COLO829 (cell line): ENCODE measurements at regions not wholly inside any gene's neighbourhood (a gene's known extent, or its start where the extent isn't known, plus 50 kb on each side); places are given as distances from the start of the nearest gene placed in this dataset.

Experiments
- DNase-seq: peaks from one replicate; pipeline ENCODE4 v3.0.0; 2012; ENCODE audit warnings: low spot score

DNA sequence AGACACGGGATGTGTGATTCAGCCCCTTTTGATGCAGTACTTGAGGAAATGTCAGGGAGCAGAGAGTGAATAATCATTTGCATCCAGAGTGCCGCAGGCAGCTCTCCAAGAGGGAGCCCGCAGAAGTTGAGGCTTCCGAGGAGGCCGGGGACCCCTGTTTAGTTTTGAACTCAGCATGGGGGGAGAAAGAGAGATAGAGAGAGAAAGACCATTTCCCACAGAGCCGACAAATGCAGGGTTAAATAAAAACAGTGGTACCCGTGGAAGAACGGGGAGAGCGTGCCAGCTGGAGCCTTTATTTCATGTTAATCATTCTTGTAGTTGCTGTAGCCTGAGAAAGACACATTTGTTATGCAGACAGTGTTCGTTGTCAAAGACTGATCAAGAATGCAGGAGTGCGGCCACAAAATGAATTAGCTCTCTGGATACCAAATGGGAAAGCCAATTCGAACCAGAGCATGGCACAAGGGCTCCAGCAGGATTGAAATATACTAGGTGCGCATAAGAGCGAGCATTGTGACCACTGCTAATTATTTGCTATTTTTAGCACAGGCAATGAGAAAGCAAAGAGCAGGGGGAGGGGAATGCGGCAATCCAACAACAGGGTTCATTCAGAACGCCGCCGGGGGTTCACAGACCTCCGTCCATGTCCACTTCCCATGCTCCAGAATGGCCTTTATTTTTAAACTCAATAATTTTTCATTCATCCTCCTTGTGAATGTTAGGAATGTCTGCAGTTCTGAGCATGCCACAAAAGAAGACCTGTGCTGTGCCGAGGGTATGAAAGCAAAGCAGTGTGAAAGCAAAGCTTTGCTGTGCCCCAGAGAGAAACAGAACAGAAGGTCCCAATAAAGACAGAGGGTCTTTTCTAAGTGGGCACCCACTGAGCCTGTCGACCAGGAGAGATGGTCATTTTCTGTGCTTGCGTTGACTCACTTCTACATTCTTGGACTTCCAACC lies 243.9 kb upstream of the VCX3A start:
- peak; percentile 71 for DNase-seq

DNA sequence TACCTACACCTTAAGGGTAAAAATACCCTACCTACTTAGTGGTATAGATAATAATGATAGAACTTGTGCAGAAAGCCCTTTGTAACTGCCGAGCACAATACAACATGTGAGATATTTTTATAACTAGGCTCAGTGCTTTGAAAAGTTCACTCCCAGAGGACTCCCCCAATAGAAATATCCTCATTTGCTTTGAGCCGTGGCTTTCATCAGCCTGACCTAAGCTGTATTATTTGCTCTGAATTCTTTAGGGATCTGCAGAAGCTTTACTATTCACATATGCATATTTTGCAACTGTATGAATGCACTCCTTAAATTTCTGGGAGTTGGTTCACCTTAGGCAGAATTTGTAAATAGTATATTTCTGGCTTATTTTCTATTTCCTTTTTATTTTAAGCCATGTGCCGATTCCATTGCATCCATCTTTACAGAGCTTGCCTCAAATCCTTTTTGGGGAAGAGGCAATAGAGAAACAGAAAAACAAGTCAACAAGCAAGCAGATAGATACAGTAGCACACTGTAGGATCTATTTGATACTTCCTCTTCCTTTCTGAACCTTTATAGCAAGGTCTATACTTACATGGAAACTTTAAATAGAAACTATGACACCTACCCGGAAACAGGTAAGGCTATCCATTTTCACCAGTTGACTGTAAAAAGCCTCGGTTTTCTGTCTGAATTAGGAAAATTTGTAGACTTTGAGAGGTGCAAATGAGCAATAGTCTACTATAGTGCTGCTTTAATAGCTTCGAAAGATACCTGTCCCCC lies 242.5 kb upstream of the VCX3A start:
- no peak for DNase-seq

DNA sequence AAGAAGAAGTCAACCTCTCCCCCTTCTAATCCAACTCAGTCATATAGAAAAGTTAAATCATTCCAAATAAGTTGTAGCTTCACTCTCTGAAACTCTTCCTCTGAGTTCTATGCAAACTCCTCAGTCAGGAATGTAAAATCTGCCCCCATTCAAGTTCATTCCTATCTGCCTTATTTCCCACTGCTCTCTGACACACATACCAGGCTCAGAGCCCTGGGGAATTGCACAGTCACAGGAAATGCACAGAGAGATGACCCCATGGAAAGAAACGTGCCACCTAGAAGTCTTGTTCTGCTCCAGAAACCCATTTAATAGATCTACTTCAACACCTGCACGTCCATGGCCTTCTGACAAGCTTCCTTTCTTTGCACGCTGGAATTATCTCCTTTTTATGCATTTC lies 236.0 kb upstream of the VCX3A start:
- no peak for DNase-seq

DNA sequence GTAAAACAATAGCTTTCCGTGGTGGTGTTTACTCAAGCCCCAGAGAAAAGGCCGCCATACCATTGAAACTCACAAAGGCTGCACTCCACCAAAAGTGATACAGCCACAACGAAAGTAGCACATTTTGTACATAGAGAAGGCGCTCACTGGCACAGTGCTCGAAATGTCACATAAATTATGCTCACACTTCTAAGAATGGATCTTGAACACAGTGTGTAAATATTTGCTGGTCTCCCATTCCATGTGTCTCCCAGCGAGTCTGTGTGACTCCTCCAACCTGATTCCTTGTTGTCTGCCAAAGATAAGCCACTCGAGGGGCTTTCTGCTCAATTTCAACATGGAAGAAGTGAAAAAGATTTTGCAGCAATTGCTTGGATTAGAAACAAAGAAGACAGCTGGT lies 234.0 kb upstream of the VCX3A start:
- DNase-seq, result no peak

DNA sequence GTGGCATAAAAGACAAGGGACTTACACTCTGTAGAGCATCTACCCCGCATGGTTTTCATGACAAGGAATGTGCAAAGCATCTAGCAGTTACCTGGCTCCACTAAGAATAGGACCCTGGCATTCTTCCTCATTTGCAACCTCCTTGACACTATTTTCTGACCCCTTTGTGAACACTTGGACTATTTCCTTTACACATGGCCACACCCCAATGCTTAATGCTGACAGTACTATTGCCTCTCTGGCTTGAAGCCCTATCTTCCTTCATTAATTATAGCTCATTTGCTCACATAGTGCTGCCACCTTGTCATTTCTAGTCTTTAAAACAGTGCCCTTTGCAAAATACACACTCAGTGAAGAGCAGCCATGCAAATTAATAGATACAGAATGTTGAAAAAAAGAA lies 226.3 kb upstream of the VCX3A start:
- no peak for DNase-seq

DNA sequence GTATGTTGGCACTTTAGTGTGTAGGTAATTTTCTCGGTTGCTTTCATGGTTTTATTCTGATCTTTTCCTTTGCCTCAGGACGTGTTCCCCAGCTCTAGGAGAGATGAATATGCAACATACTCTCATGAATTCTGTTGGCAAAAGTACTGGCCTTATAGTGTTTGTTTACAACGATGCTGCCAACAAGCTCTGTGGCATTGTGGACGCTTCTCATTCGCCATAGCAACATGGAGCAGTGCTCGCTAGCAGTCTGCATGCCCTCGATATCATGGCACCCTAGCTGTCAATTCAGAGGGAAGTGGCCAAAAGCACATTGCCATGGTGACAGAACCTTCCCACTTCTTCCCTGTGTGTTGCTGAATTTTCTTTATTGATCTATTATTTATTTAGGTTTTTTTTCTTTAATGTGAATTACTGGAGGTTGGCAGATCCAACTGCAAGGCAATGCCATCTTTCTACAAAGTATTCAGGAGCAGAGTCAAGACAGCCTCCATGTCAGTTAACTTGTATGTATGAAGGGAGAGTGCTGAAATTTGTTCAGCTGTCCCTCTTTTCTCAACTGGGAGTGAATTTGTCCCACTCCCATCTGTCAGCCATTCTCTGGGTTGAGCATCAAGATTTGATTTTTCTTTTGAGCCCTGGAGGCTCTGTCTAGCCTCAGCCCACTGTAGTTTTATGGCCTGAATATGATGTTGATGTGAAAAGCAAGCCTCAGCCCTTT lies 224.9 kb upstream of the VCX3A start:
- no peak for DNase-seq

GRCh38 chrX:6758234-6758633 lies 223.3 kb upstream of the VCX3A start:
- no peak for DNase-seq

GRCh38 chrX:6757631-6758030 lies 222.7 kb upstream of the VCX3A start:
- DNase-seq, result no peak

DNA sequence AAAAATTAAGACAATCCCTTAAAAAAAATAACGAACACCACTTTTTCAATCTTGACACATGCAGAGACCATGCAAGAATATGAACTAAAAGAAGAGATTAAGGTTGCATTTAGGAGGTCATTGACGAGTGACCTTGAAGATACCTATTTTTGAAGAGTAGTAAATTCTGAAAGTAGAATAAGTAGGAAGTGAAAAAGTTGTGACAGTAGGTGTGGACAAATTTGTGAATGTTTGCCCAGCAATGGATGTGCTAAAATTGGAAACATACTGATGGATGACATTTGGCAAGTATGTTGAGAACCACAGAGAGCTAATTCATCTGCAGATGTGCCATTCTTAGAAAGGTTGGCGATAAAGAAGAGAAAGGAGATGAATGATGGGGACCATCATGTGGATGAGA lies 213.7 kb upstream of the VCX3A start:
- DNase-seq, result no peak

DNA sequence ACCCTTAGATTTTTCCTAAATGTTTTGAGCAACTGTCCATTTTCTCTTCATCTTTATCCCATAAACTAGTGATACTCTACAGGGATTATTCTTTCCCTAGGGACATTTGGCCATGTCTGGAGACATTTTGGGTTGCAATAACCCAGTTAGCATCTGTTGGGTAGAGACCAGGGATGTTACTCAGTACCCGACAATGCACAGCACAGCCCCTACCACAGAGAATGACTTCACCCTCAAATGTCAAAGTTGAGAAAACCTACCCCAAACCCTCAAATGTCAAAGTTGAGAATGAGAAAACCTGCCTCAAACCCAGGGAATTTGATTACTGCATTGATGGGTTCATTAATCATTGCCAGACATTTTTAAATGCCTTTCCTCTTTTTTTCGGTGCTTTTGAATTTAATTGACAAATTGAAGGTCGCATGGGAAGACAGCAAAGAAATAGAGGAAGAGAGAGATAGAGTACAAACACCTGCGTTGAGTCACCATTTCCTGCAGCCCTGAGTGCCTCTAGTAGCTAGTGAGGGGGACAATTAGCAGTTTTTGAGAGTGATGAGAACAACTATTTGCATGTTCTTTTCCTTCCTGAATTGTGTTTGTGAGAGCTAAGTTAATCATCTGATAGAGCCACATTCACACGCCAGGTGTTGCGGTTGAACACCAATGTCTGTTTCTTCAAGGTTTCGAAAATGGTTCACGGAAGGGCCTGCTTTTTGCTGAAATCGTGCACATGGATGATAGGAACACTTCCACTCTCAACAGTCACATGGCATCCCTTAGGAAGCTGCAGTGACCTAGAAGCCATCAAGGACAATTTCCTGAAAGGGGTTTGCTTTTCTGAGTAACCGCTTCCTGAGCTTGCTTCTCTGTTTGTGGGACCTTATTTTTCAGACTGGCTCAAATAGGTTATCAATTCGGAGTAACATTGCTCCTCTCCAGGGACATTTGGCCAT lies 203.9 kb upstream of the VCX3A start:
- DNase-seq, result no peak

DNA sequence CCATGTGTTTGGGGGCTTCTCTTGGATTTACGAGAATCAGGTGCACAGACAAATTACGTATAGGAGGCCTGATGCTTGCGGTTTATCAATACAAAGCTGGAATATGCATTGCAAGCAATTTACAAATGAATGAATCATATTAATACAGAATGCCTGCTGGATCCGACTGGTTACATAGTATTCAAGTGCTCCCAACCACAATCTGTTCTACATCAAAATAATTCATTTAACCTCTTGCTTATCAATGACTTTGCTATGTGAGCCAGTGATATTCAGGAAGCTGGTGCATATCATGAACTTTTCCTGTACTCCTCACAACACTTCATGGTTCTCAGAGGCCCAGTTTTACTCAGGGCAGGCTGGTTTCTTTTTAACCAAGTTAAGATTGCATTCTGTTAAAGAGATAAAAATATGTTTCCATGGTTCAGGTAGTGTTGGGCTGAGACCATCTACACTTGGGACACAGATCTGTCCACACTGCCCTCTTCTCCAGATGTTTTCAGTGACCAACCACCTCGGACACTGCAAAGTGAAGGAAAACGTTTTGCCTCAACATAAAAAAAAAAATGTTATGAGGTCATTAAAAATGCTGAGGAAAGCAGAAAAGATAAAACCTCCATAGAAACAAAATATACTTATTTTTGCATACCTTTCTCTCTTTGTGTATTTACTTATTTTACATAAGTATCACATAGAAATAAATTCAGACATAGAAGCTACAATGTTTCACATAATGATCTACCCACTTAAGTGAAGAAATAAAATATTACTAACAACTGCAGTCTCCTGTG lies 200.1 kb upstream of the VCX3A start:
- no peak for DNase-seq

- DNase-seq, result no peak
These were observed 197.2 kb upstream of the VCX3A start for GRCh38 chrX:6732101-6732500.

- no peak for DNase-seq
These were observed 194.7 kb upstream of the VCX3A start for GRCh38 chrX:6729626-6730025.

DNA sequence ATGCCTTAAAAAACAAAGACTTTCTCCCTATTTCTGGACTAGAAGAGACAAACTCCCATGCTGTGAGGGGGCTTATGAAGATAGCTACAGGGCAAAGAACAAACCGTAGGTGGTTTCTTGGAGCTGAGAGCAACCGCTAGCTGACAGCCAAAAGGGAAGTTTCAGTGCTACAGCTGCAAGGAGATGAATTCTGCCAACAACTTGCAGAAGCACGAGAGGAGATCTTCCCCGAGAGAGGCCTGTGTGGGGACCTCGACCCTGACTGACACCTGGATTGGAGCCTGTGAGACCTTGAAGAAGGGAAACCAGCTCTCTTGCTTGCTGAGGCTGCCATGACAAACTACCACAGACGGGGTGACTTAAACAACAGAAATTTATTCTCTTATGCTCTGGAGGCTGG lies 183.8 kb upstream of the VCX3A start:
- DNase-seq, result no peak

DNA sequence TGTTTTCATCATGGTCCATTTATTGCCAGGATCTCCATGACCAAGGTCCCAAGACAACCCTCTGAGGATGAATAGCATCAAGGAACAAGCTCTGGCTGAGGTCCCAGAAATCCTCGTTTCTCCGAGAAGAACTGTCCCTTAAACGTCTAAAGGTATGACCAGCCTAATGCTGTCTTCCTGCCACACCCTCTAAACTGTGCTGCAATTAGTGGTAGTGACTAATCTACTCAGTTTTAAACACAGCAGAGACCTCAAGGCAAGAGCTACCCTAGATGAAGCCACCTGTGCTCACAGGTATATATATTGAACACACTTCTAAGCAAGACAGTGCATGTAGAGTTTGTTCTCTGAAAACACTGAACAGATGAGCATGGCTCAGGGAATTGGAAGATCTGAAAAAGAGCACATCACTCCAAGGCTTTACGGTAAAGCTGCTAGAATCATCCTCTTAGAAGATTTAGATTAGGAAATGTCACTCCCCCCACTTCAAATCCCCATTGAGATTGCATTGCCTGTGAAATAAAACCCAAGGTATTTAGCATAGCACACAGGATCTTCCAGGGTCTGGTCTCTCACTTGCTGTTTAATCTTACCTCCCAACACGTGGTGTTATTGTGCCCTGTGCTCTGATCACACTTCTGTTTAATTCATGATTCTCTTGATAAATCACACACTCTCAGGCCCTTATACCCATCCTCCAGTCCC lies 173.9 kb upstream of the VCX3A start:
- DNase-seq, result peak; percentile 1

DNA sequence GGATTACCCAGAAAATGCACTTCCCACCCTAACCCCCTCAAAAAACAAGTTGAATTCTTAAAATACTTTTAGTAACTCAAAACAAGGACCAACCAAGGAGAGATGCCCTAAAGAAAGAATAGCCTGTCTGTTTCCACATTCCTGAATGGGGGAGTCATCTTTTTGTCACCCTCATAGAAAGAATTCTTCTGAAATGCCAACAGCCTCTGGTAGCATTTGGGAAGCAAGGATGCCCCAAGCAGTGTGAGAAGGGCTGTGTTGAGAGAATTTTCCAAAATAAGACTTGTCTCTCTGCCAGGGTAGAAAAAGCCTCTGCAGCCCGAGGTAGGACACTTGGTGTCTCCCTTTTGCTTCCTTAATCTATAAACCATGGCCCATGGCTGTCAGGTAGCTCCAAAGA lies 173.1 kb upstream of the VCX3A start:
- peak; percentile 49 for DNase-seq

DNA sequence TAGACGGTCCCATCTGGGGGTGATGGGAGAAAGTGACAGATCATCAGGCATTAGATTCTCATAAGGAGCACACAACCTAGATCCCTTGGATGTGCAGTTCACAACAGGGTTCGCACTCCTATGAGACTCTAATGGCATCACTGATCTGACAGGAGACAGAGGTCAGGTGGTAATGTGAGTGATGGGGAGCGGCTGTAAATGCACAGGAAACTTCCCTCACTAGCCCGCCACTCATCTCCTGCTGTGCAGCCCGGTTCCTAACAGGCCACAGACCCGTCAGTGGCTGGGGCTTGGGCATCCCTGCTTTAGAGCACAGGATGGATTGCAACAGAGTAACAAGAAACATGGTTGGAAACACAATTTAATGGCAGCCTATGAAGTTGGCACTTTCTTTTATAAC lies 172.6 kb upstream of the VCX3A start:
- DNase-seq, result no peak

GRCh38 chrX:6701085-6701484 lies 166.2 kb upstream of the VCX3A start:
- no peak for DNase-seq

- no peak for DNase-seq
These were observed 160.8 kb upstream of the VCX3A start for GRCh38 chrX:6695717-6696116.

DNA sequence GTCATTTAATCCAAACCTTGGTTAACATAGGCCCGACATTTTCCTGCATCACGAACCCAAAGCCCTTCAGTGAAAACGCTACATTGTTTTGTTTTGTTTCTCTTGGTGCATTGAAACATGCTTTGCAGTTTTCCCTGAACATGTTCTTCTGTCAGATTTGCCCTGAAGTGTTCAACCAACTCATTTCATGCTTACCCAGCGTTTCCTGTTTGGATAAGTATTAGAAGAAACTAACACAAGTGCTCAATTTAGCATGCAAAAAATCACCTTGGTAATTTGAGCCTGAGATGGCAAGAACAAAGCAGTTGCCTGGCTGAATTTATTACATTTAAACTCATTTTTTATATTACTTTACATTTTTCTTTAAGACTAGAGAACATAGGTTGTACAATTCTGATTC lies 160.1 kb upstream of the VCX3A start:
- DNase-seq, result no peak
